KMS-11 (cell line): ENCODE measurements at regions not wholly inside any gene's neighbourhood (a gene's known extent, or its start where the extent isn't known, plus 50 kb on each side); places are given as distances from the start of the nearest gene placed in this dataset.

ENCODE experiments used
- H2AFZ ChIP-seq: fragments of 200-600 bp; sonication (generic); 2 replicates; pipeline ENCODE4 v1.6.1; 2016; ENCODE audit warnings: antibody characterized with exemption, mixed run types, low read depth
- H3K27ac ChIP-seq: fragments of 200-600 bp; sonication (generic); 2 replicates; pipeline ENCODE4 v1.6.1; 2016; ENCODE audit warnings: mild to moderate bottlenecking, mixed run types
- H3K27me3 ChIP-seq: fragments of 200-600 bp; sonication (generic); 2 replicates; pipeline ENCODE4 v1.6.1; 2017; ENCODE audit warnings: mild to moderate bottlenecking, low read depth, mixed run types, moderate library complexity; ENCODE audit not compliant: insufficient read depth
- H3K36me3 ChIP-seq: fragments of 200-600 bp; sonication (generic); 2 replicates; pipeline ENCODE4 v1.6.1; 2017; ENCODE audit warnings: mild to moderate bottlenecking, mixed run types; ENCODE audit not compliant: insufficient read depth
- H3K4me1 ChIP-seq: fragments of 200-600 bp; sonication (generic); 2 replicates; pipeline ENCODE4 v1.6.1; 2016; ENCODE audit warnings: mild to moderate bottlenecking, low read depth, mixed run types; ENCODE audit not compliant: poor library complexity, severe bottlenecking
- H3K4me2 ChIP-seq: fragments of 200-600 bp; sonication (generic); 2 replicates; pipeline ENCODE4 v1.7.0; 2016; ENCODE audit warnings: mild to moderate bottlenecking, mixed run types
- H3K4me3 ChIP-seq: fragments of 200-600 bp; sonication (generic); IDR thresholded peaks from 2 replicates; pipeline ENCODE4 v1.6.1; 2017; ENCODE audit warnings: low read depth, low read length, mixed read lengths; ENCODE audit not compliant: insufficient read depth
- H3K79me2 ChIP-seq: fragments of 200-600 bp; sonication (generic); 2 replicates; pipeline ENCODE4 v1.6.1; 2016; ENCODE audit warnings: low read depth, mixed run types; ENCODE audit not compliant: insufficient read depth
- H3K9ac ChIP-seq: fragments of 200-600 bp; sonication (generic); 2 replicates; pipeline ENCODE4 v1.6.1; 2016; ENCODE audit warnings: mild to moderate bottlenecking, mixed run types
- H4K20me1 ChIP-seq: fragments of 200-600 bp; sonication (generic); 2 replicates; pipeline ENCODE4 v1.6.1; 2016; ENCODE audit warnings: mild to moderate bottlenecking, mixed run types; ENCODE audit not compliant: insufficient read depth
- TF ChIP-seq, protein P1 (sequence below): fragments of 200-600 bp; sonication (generic); conservative IDR thresholded peaks from 2 replicates; pipeline ENCODE4 v1.6.1; 2017; ENCODE audit warnings: low read depth, mild to moderate bottlenecking, antibody characterized with exemption, low read length, moderate library complexity, mixed read lengths

DNA sequence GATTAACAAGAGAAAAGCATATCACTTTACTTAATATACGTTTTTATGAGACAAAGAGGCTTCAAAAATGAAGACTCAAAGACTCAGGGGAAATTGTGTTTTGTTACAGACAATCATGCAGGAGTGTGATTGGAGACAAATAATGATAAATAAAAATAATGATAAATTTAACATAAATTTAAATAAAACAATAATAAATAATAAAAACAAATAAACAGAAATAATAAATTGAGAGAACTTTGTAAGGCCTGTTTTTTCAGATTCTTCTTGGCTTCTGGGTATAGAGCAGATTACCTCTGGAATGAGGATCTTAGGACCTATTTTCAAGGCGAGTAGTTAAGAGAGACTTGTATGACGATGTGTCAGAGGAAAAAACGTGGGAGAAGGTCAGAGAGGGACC lies 271.4 kb upstream of the POT1 start:
- Histone ChIP-seq H3K36me3 (no peaks in the 10 kb centered on the region), H3K9ac (no peak overlapping the region), H3K79me2 (no peaks in the 10 kb centered on the region), H3K4me3 (no peak overlapping the region), H3K27ac (no peak overlapping the region), H3K4me2 (no peak overlapping the region), H4K20me1 (no peaks in the 10 kb centered on the region), H3K4me1 (no peaks in the 10 kb centered on the region), H2AFZ (no peak overlapping the region), H3K27me3 (no peaks in the 10 kb centered on the region)
- TF ChIP-seq, protein P1, sequence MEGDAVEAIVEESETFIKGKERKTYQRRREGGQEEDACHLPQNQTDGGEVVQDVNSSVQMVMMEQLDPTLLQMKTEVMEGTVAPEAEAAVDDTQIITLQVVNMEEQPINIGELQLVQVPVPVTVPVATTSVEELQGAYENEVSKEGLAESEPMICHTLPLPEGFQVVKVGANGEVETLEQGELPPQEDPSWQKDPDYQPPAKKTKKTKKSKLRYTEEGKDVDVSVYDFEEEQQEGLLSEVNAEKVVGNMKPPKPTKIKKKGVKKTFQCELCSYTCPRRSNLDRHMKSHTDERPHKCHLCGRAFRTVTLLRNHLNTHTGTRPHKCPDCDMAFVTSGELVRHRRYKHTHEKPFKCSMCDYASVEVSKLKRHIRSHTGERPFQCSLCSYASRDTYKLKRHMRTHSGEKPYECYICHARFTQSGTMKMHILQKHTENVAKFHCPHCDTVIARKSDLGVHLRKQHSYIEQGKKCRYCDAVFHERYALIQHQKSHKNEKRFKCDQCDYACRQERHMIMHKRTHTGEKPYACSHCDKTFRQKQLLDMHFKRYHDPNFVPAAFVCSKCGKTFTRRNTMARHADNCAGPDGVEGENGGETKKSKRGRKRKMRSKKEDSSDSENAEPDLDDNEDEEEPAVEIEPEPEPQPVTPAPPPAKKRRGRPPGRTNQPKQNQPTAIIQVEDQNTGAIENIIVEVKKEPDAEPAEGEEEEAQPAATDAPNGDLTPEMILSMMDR, result no peak

DNA sequence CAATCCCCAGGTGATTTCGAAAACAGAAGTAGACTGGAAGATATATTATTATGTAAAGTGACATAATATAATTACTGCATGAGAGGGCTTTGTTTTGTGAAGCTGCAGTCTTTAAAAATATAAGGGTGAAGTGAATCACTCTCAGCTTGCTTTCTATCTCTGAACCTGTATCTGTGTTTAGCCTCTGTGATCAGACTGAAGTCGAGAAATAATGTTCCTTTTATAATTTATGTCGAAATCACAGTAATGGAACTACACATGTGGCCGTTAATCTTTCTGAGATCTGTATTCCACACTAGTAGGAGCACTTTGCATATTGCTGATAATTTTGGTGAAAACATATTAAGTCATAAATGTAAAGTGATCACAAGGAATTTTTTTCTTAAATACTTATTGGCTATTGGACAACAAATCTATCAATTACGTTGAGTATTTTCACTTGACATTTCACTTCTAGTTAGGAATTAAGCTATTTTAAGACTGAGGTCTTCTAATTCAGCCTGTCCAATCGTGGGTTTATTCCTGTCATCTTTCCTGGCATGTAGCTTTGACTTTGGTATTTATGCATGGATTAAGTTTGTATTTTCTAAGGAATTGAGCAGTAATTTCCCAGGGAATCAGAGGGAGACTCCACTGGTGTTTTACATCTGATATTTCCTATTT lies 268.2 kb upstream of the POT1 start:
- Histone ChIP-seq H3K4me3 (no peak overlapping the region), H2AFZ (no peak overlapping the region), H3K79me2 (no peaks in the 10 kb centered on the region), H3K36me3 (no peaks in the 10 kb centered on the region), H4K20me1 (no peaks in the 10 kb centered on the region), H3K27ac (no peak overlapping the region), H3K4me1 (no peaks in the 10 kb centered on the region), H3K4me2 (no peak overlapping the region), H3K9ac (no peak overlapping the region), H3K27me3 (no peaks in the 10 kb centered on the region)
- TF ChIP-seq, protein P1, result no peak

DNA sequence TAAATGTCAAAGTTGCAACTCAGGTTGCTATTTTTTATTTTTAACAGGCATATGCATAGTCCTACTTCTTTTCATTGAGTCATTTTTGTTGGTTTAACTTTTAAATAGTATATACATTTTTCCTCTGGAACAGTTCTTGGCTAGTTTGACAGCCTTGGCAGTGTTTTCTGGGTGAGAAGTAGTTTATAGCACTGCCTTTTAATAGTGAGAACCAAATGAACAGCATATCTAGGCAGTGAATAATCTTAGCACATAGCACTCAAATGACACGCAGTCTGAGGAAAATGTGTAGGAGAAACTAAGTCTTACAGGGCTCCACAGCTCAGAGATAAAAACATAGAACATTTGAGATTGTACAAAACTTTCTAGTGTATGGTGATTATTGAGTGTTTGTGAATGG lies 265.5 kb upstream of the POT1 start:
- Histone ChIP-seq H3K79me2 (no peaks in the 10 kb centered on the region), H3K9ac (no peak overlapping the region), H3K27me3 (no peaks in the 10 kb centered on the region), H3K27ac (no peak overlapping the region), H3K4me3 (no peak overlapping the region), H3K36me3 (no peaks in the 10 kb centered on the region), H2AFZ (no peak overlapping the region), H4K20me1 (no peaks in the 10 kb centered on the region), H3K4me2 (no peak overlapping the region), H3K4me1 (no peaks in the 10 kb centered on the region)
- TF ChIP-seq, protein P1, result no peak

DNA sequence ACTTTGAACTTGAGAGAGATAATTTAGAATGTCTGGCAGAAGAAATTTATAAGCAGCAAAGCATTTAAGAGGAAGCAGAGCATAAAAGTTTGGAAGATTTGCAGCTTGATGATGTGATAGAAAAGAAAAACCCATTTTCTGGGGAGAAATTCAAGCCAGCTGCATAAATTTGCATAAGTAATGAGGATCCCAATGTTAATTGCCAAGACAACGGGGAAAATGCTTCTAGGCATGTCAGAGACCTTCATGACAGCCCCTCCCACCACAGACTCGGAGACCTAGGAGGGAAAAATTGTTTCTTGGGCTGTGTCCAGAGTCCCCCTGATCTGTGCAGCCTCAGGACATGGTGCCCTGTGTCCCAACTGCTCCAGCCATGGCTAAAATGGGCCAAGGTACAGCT lies 263.6 kb upstream of the POT1 start:
- TF ChIP-seq, protein P1, result no peak
- Histone ChIP-seq H3K4me1 (no peaks in the 10 kb centered on the region), H3K27ac (no peak overlapping the region), H3K36me3 (no peaks in the 10 kb centered on the region), H3K27me3 (no peaks in the 10 kb centered on the region), H4K20me1 (no peaks in the 10 kb centered on the region), H3K4me3 (no peak overlapping the region), H2AFZ (no peak overlapping the region), H3K4me2 (no peak overlapping the region), H3K9ac (no peak overlapping the region), H3K79me2 (no peaks in the 10 kb centered on the region)
